NCI-H526 treated with DMSO at 0.1 percent for 48 hours (cell line): ENCODE measurements at regions not wholly inside any gene's neighbourhood (a gene's known extent, or its start where the extent isn't known, plus 50 kb on each side); places are given as distances from the start of the nearest gene placed in this dataset.

Experiments
- DNase-seq: peaks from one replicate; lab custom pipeline; 2025; lab: John Stamatoyannopoulos, UW

- no peak for DNase-seq
Measured at GRCh38 chr1:83024251-83024767, 974.6 kb downstream of the TTLL7 start.

GRCh38 chr1:83023212-83023611 lies 975.7 kb downstream of the TTLL7 start:
- DNase-seq: no peak

GRCh38 chr1:83022206-83022605 lies 976.7 kb downstream of the TTLL7 start:
- DNase-seq: no peak

GRCh38 chr1:83017701-83018100 lies 981.2 kb downstream of the TTLL7 start:
- DNase-seq: no peak

- DNase-seq: no peak
Measured at GRCh38 chr1:83017276-83017675, 981.7 kb downstream of the TTLL7 start.

GRCh38 chr1:83016354-83016849 lies 982.5 kb downstream of the TTLL7 start:
- DNase-seq: no peak

- no peak for DNase-seq
Measured at GRCh38 chr1:83015163-83015562, 983.8 kb downstream of the TTLL7 start.

GRCh38 chr1:83012950-83013349 lies 986.0 kb downstream of the TTLL7 start:
- DNase-seq: no peak

- DNase-seq: no peak
Measured at GRCh38 chr1:83011265-83011664, 987.7 kb downstream of the TTLL7 start.

- no peak for DNase-seq
Measured at GRCh38 chr1:83006271-83006670, 992.7 kb downstream of the TTLL7 start.

GRCh38 chr1:83000286-83000685 lies 998.6 kb downstream of the TTLL7 start:
- DNase-seq: no peak

GRCh38 chr1:82995951-82996350 lies 1003.0 kb downstream of the TTLL7 start:
- no peak for DNase-seq

GRCh38 chr1:82994616-82995263 lies 1004.2 kb downstream of the TTLL7 start:
- DNase-seq: no peak

- DNase-seq: no peak
Measured at GRCh38 chr1:82991569-82991968, 1007.4 kb downstream of the TTLL7 start.

- peak; percentile 32 for DNase-seq
Measured at GRCh38 chr1:82979593-82980236, 1019.2 kb downstream of the TTLL7 start.

- DNase-seq: no peak
Measured at GRCh38 chr1:82978461-82979324, 1020.2 kb downstream of the TTLL7 start.

- no peak for DNase-seq
Measured at GRCh38 chr1:82972841-82973553, 1025.9 kb downstream of the TTLL7 start.

GRCh38 chr1:82969340-82969739 lies 1029.6 kb downstream of the TTLL7 start:
- DNase-seq: no peak

- no peak for DNase-seq
Measured at GRCh38 chr1:82962658-82963057, 1036.3 kb downstream of the TTLL7 start.

GRCh38 chr1:82950606-82951200 lies 1048.2 kb downstream of the TTLL7 start:
- DNase-seq: no peak

- DNase-seq: no peak
Measured at GRCh38 chr1:82948386-82948785, 1050.5 kb downstream of the TTLL7 start.
